GM13976 (cell line): ENCODE measurements at regions not wholly inside any gene's neighbourhood (a gene's known extent, or its start where the extent isn't known, plus 50 kb on each side); places are given as distances from the start of the nearest gene placed in this dataset.

Source experiments
- DNase-seq: peaks from one replicate; pipeline ENCODE4 v3.0.0; 2012; ENCODE audit warnings: low spot score
- CTCF ChIP-seq: IDR thresholded peaks from 2 replicates; pipeline ENCODE4 v1.5.1; 2012; ENCODE audit warnings: borderline replicate concordance, mild to moderate bottlenecking; ENCODE audit not compliant: insufficient read depth; ENCODE audit errors: extremely low read depth, missing control alignments, control extremely low read depth
- in situ Hi-C: fragments of 300-500 bp; cut with MboI; formaldehyde crosslinking; loops from one replicate; pipeline ENCODE4 v1.12.0; 2022; ENCODE audit warnings: low sequenced_read_pairs, mixed read lengths, inconsistent platforms; ENCODE audit not compliant: unreplicated experiment

DNA sequence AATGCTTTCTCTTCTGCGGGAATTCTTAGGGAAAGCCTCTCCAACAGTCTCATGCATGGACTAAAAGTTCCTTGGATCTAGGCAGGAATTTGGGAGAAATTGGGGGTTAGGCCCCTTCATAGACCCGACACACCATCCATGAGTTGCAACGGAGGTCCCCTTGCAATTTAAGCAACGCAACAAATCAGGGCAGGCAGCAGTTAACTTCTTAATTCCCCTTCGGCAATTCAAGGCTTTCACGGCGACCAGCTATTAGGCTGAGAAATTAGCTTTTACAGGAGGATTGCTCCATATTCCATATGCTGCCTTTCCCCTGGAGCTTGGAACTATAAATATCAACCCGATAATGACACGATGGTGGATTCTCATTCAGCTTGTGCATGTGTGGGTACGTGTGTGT, 241.0 kb downstream of the SHOX start:
- in situ Hi-C loops = no loop called here
- no peak for TF ChIP-seq CTCF
- DNase-seq = no peak

GRCh38 chrX:867966-868647, 237.5 kb downstream of the SHOX start:
- no peak for DNase-seq
- in situ Hi-C loops = no loop called here

GRCh38 chrX:867502-867901, 236.9 kb downstream of the SHOX start:
- no peak for DNase-seq
- in situ Hi-C loops = no loop called here
- TF ChIP-seq CTCF = no peak

More at GRCh38 chrX:867966-868647, 237.5 kb downstream of the SHOX start:
- no peak for TF ChIP-seq CTCF

- no peak for DNase-seq
- in situ Hi-C loops = no loop called here
Observed at GRCh38 chrX:866441-866990, 235.9 kb downstream of the SHOX start.

GRCh38 chrX:865422-865821, 234.8 kb downstream of the SHOX start:
- no peak for TF ChIP-seq CTCF
- no peak for DNase-seq
- in situ Hi-C loops = no loop called here

More at GRCh38 chrX:866441-866990, 235.9 kb downstream of the SHOX start:
- TF ChIP-seq CTCF = no peak

GRCh38 chrX:861921-862320, 231.3 kb downstream of the SHOX start:
- in situ Hi-C loops = no loop called here
- DNase-seq = no peak

More at GRCh38 chrX:861921-862320, 231.3 kb downstream of the SHOX start:
- no peak for TF ChIP-seq CTCF
